GM23338 (cell line): ENCODE measurements at regions not wholly inside any gene's neighbourhood (a gene's known extent, or its start where the extent isn't known, plus 50 kb on each side); places are given as distances from the start of the nearest gene placed in this dataset.

Experiments
- ATAC-seq: fragments of 200-7000 bp; cut with Tn5 transposase; 3 replicates; pipeline ENCODE4 v1.9.1; 2020
- DNase-seq: peaks from one replicate; pipeline ENCODE4 v3.0.0-alpha.2; 2015; ENCODE audit warnings: low spot score
- H2AFZ ChIP-seq: fragments of 200-600 bp; sonication (generic); 2 replicates; pipeline ENCODE4 v1.8.0; 2016; ENCODE audit warnings: antibody characterized with exemption, mild to moderate bottlenecking, moderate library complexity
- H3F3A ChIP-seq: fragments of 200-600 bp; sonication (generic); replicated peaks from 2 replicates; pipeline ENCODE4 v1.8.0; 2017; ENCODE audit warnings: antibody characterized with exemption, mixed run types, low read depth
- H3K27ac ChIP-seq: fragments of 200-600 bp; sonication (generic); 2 replicates; pipeline ENCODE4 v1.6.1; 2016; ENCODE audit warnings: low read depth
- H3K27me3 ChIP-seq: fragments of 200-600 bp; sonication (generic); 2 replicates; pipeline ENCODE4 v1.8.0; 2016; ENCODE audit warnings: mild to moderate bottlenecking, mixed run types, moderate library complexity; ENCODE audit not compliant: insufficient read depth
- H3K36me3 ChIP-seq: fragments of 200-600 bp; sonication (generic); 2 replicates; pipeline ENCODE4 v1.8.0; 2016; ENCODE audit warnings: mild to moderate bottlenecking; ENCODE audit not compliant: insufficient read depth
- H3K4me1 ChIP-seq: fragments of 200-600 bp; sonication (generic); 2 replicates; pipeline ENCODE4 v1.8.0; 2016; ENCODE audit warnings: mild to moderate bottlenecking, moderate library complexity; ENCODE audit not compliant: insufficient read depth
- H3K4me2 ChIP-seq: fragments of 200-600 bp; sonication (generic); 2 replicates; pipeline ENCODE4 v1.7.1; 2017; ENCODE audit warnings: mixed run types
- H3K4me3 ChIP-seq: fragments of 200-600 bp; sonication (generic); 2 replicates; pipeline ENCODE4 v1.6.1; 2016; ENCODE audit warnings: mixed run types
- H3K79me2 ChIP-seq: fragments of 200-600 bp; sonication (generic); replicated peaks from 2 replicates; pipeline ENCODE4 v1.8.0; 2017; ENCODE audit warnings: mild to moderate bottlenecking; ENCODE audit not compliant: insufficient read depth
- H3K9me2 ChIP-seq: fragments of 200-600 bp; sonication (generic); 2 replicates; pipeline ENCODE4 v1.8.0; 2017; ENCODE audit not compliant: insufficient read depth
- H4K20me1 ChIP-seq: fragments of 200-600 bp; sonication (generic); replicated peaks from 2 replicates; pipeline ENCODE4 v1.8.0; 2017; ENCODE audit warnings: mild to moderate bottlenecking; ENCODE audit not compliant: insufficient read depth
- H3K27ac Mint-ChIP-seq: 2 replicates; pipeline ENCODE4 v1.8.0; 2020; ENCODE audit warnings: inconsistent platforms, mild to moderate bottlenecking, moderate library complexity, mixed read lengths
- H3K27me3 Mint-ChIP-seq: 3 replicates; pipeline ENCODE4 v1.8.0; 2022; ENCODE audit warnings: low read depth, mild to moderate bottlenecking, moderate library complexity, mixed read lengths, inconsistent platforms; ENCODE audit not compliant: insufficient read depth, poor library complexity
- H3K36me3 Mint-ChIP-seq: 3 replicates; pipeline ENCODE4 v1.8.0; 2021; ENCODE audit warnings: low read depth, mild to moderate bottlenecking, inconsistent platforms, moderate library complexity, mixed read lengths
- H3K4me1 Mint-ChIP-seq: 3 replicates; pipeline ENCODE4 v1.8.0; 2020; ENCODE audit warnings: mild to moderate bottlenecking, inconsistent platforms, mixed read lengths
- H3K4me3 Mint-ChIP-seq: 3 replicates; pipeline ENCODE4 v1.8.0; 2021; ENCODE audit warnings: moderate library complexity, mild to moderate bottlenecking, inconsistent platforms, mixed read lengths
- H3K9me3 Mint-ChIP-seq: 3 replicates; pipeline ENCODE4 v1.8.0; 2020; ENCODE audit warnings: moderate library complexity, mild to moderate bottlenecking, inconsistent platforms, mixed read lengths
- CREB1 ChIP-seq: fragments of 250-450 bp; sonication (Bioruptor Pico); IDR thresholded peaks from 2 replicates; pipeline ENCODE4 v1.5.0; 2020; ENCODE audit warnings: low read depth, mild to moderate bottlenecking, moderate library complexity
- ETS1 ChIP-seq: IDR thresholded peaks from 2 replicates; pipeline ENCODE4 v1.6.1; 2016; ENCODE audit warnings: antibody characterized with exemption
- EZH2 ChIP-seq: fragments of 200-600 bp; sonication (generic); IDR thresholded peaks from one replicate; pipeline ENCODE4 v1.8.0; 2017; ENCODE audit warnings: antibody characterized with exemption, mild to moderate bottlenecking, low read depth; ENCODE audit not compliant: unreplicated experiment
- EZH2phosphoT487 ChIP-seq: fragments of 200-600 bp; sonication (generic); IDR thresholded peaks from one replicate; pipeline ENCODE4 v1.8.1; 2018; ENCODE audit warnings: antibody characterized with exemption; ENCODE audit not compliant: unreplicated experiment
- JUNB ChIP-seq: IDR thresholded peaks from one replicate; pipeline ENCODE4 v1.6.1; 2016; ENCODE audit warnings: antibody characterized with exemption; ENCODE audit not compliant: unreplicated experiment
- NANOG ChIP-seq: IDR thresholded peaks from 2 replicates; pipeline ENCODE4 v1.6.1; 2016; ENCODE audit warnings: antibody characterized with exemption, borderline replicate concordance
- POLR2AphosphoS5 ChIP-seq: IDR thresholded peaks from 2 replicates; pipeline ENCODE4 v1.6.1; 2016; ENCODE audit warnings: antibody characterized with exemption, low read depth
- STAT1 ChIP-seq: IDR thresholded peaks from one replicate; pipeline ENCODE4 v1.6.1; 2016; ENCODE audit warnings: antibody characterized with exemption; ENCODE audit not compliant: unreplicated experiment
- ZNF114 ChIP-seq: fragments of 250-450 bp; sonication (Bioruptor Pico); IDR thresholded peaks from 2 replicates; pipeline ENCODE4 v1.5.0; 2020; ENCODE audit warnings: mild to moderate bottlenecking, moderate library complexity
- ZNF331 ChIP-seq: fragments of 250-450 bp; sonication (Bioruptor Pico); IDR thresholded peaks from 2 replicates; pipeline ENCODE4 v1.5.0; 2020; ENCODE audit warnings: low read depth, mild to moderate bottlenecking, moderate library complexity
- ZNF462 ChIP-seq: fragments of 250-450 bp; sonication (Bioruptor Pico); IDR thresholded peaks from 2 replicates; pipeline ENCODE4 v1.5.0; 2020; ENCODE audit warnings: mild to moderate bottlenecking, moderate library complexity
- TF ChIP-seq, protein P1 (sequence below), 2 experiments: fragments of 200-600 bp in 1 of 2; sonication (generic) in 1 of 2; conservative IDR thresholded peaks; 2 replicates each; pipeline versions ENCODE4 v1.5.1 to v1.6.1; 2016 to 2017; ENCODE audit warnings: antibody characterized with exemption in 2 of 2, low read depth in 2 of 2, mild to moderate bottlenecking in 2 of 2, moderate library complexity in 1 of 2
- TF ChIP-seq, protein P2 (sequence below): IDR thresholded peaks from one replicate; pipeline ENCODE4 v1.6.1; 2018; ENCODE audit warnings: antibody characterized with exemption; ENCODE audit not compliant: unreplicated experiment

DNA sequence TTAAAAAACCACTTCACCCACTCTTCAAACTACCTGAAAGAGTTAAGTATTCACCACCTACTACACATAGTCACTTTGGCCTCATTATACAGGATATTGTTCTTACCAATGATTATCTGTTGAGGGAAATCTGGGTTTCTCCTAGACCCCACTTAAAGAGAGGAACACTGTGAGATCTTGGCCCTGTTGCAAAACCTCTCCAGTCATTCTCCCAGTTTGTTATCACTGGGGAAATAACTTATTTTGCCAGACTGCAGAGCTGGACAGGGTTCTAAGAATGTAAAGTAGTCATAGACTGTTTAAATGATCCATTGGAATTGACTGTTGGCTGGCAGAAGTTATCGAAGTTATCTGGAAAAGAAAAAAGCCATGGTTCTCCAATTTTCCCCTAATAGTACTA lies 143.8 kb downstream of the HGF start:
- no peaks in the 10 kb centered on the region for H3K4me1 ChIP-seq
- no peaks in the 10 kb centered on the region for H3F3A ChIP-seq
- H3K27ac ChIP-seq, result no peak overlapping the region
- H3K4me2 ChIP-seq, result no peak overlapping the region
- H3K27ac Mint-ChIP-seq, result no peak overlapping the region; the same call in 1 of the 2 replicates
- no peaks in the 10 kb centered on the region for H3K9me3 Mint-ChIP-seq
- no peaks in the 10 kb centered on the region for H3K36me3 ChIP-seq
- TF ChIP-seq, protein P1, sequence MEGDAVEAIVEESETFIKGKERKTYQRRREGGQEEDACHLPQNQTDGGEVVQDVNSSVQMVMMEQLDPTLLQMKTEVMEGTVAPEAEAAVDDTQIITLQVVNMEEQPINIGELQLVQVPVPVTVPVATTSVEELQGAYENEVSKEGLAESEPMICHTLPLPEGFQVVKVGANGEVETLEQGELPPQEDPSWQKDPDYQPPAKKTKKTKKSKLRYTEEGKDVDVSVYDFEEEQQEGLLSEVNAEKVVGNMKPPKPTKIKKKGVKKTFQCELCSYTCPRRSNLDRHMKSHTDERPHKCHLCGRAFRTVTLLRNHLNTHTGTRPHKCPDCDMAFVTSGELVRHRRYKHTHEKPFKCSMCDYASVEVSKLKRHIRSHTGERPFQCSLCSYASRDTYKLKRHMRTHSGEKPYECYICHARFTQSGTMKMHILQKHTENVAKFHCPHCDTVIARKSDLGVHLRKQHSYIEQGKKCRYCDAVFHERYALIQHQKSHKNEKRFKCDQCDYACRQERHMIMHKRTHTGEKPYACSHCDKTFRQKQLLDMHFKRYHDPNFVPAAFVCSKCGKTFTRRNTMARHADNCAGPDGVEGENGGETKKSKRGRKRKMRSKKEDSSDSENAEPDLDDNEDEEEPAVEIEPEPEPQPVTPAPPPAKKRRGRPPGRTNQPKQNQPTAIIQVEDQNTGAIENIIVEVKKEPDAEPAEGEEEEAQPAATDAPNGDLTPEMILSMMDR (conservative IDR thresholded peaks at IDR 0.05; ENCODE audit: low read depth in 2 of 2), result no peak
- TF ChIP-seq ETS1, result no peak
- no peak for TF ChIP-seq EZH2phosphoT487
- no peak for TF ChIP-seq ZNF114 (CRISPR knock-in tag)
- no peak for TF ChIP-seq CREB1 (CRISPR knock-in tag)
- TF ChIP-seq POLR2AphosphoS5, result no peak
- no peak for TF ChIP-seq NANOG
- TF ChIP-seq, protein P2, sequence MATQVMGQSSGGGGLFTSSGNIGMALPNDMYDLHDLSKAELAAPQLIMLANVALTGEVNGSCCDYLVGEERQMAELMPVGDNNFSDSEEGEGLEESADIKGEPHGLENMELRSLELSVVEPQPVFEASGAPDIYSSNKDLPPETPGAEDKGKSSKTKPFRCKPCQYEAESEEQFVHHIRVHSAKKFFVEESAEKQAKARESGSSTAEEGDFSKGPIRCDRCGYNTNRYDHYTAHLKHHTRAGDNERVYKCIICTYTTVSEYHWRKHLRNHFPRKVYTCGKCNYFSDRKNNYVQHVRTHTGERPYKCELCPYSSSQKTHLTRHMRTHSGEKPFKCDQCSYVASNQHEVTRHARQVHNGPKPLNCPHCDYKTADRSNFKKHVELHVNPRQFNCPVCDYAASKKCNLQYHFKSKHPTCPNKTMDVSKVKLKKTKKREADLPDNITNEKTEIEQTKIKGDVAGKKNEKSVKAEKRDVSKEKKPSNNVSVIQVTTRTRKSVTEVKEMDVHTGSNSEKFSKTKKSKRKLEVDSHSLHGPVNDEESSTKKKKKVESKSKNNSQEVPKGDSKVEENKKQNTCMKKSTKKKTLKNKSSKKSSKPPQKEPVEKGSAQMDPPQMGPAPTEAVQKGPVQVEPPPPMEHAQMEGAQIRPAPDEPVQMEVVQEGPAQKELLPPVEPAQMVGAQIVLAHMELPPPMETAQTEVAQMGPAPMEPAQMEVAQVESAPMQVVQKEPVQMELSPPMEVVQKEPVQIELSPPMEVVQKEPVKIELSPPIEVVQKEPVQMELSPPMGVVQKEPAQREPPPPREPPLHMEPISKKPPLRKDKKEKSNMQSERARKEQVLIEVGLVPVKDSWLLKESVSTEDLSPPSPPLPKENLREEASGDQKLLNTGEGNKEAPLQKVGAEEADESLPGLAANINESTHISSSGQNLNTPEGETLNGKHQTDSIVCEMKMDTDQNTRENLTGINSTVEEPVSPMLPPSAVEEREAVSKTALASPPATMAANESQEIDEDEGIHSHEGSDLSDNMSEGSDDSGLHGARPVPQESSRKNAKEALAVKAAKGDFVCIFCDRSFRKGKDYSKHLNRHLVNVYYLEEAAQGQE, result no peak
- no peak for TF ChIP-seq ZNF331 (CRISPR knock-in tag)
- TF ChIP-seq ZNF462 (CRISPR knock-in tag), result no peak
- TF ChIP-seq JUNB, result no peak
- TF ChIP-seq EZH2, result no peak
- no peak for TF ChIP-seq STAT1
- H3K4me1 Mint-ChIP-seq, result peaks cover 11% of the 10 kb centered on the region; the same call in 2 of the 3 replicates
- 0 out of 2 replicates have a peak overlapping the region, but pooled peaks have one; percentile 28 for H2AFZ ChIP-seq
- H3K27me3 ChIP-seq, result no peaks in the 10 kb centered on the region
- H3K79me2 ChIP-seq, result no peaks in the 10 kb centered on the region
- no peak overlapping the region for H3K4me3 Mint-ChIP-seq
- ATAC-seq, result no peak
- H4K20me1 ChIP-seq, result no peaks in the 10 kb centered on the region
- H3K4me3 ChIP-seq, result no peak overlapping the region
- H3K9me2 ChIP-seq, result no peaks in the 10 kb centered on the region
- H3K27me3 Mint-ChIP-seq, result no peaks in the 10 kb centered on the region
- H3K36me3 Mint-ChIP-seq, result no peaks in the 10 kb centered on the region
- no peak for DNase-seq
